ENCODE measurements at regions not wholly inside any gene's neighbourhood (a gene's known extent, or its start where the extent isn't known, plus 50 kb on each side); places are given as distances from the start of the nearest gene placed in this dataset.

DNA sequence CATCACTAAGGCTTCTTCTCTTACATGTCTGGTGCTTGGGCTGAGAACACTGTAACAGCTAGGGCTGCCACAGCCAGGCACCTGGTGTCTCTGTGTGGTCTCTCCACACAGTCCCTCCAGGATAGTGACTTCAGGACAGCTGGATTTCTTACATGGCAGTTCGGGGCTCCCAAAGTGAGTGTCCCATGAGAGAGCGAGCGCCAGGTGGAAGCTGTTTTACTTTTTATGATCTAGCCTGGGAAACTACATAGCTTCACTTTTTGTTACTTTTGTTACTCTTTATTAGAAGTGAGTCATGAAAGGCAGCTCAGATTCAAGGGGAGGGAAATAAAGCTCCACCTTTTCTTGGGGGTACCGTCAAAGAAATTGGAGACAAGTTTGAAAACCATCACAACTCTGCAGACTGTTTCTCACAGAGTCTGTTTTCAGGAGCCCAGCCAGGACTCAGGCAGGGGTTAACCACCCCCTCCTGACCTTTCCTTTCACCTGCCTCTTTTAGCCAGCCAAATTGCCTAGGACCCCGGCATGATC lies 373.0 kb downstream of the MID1IP1 start:
- Histone ChIP-seq H3K27ac (ENCODE audit: low read depth in 2 of 2, low read length in 1 of 2) (no peak overlapping the region; a peak in 1 of 4 replicates), H3K4me2 (no peak overlapping the region), H3K9me2 (no peaks in the 10 kb centered on the region), H3K4me1 (ENCODE audit: control insufficient read depth in 1 of 2, insufficient read depth in 2 of 2, low read depth in 1 of 2, low read length in 1 of 2) (peaks cover 0 to 14% of the 10 kb centered on the region in 2 experiments; a peak in 1 of 4 replicates), H2AFZ (ENCODE audit: low read depth) (no peak overlapping the region), H3K9ac (no peak overlapping the region), H4K20me1 (ENCODE audit: insufficient read depth) (no peaks in the 10 kb centered on the region; the same call in 1 of the 2 replicates), H3F3A (replicated peaks; ENCODE audit: insufficient read depth) (no peaks in the 10 kb centered on the region), H3K9me3 (no peaks in the 10 kb centered on the region), H3K36me3 (replicated peaks in 1 of 2; ENCODE audit: control insufficient read depth in 1 of 2, insufficient read depth in 2 of 2, low read length in 1 of 2) (no peaks in the 10 kb centered on the region), H3K27me3 (ENCODE audit: insufficient read depth) (peaks cover 15% of the 10 kb centered on the region; the same call in 1 of the 2 replicates), H3K79me2 (ENCODE audit: insufficient read depth) (no peaks in the 10 kb centered on the region), H3K4me3 (ENCODE audit: low read depth in 2 of 2, low read length in 1 of 2) (no peak overlapping the region)
- 44% methylated on average over 5 of the region's 5 CpGs for WGBS (ENCODE audit: low lambda C conversion rate)
- ChIA-PET POLR2A (no interaction called here), CTCF (interaction anchor here (0.9 kb wide), 1 partner anchor 22 kb away, joined by 3 read pairs; no protein-coding TSS in a partner anchor)
- TF ChIP-seq SMC3 (IDR thresholded peaks at IDR 0.05; ENCODE audit: low read depth, low read length) = no peak
- TF ChIP-seq, protein P1, sequence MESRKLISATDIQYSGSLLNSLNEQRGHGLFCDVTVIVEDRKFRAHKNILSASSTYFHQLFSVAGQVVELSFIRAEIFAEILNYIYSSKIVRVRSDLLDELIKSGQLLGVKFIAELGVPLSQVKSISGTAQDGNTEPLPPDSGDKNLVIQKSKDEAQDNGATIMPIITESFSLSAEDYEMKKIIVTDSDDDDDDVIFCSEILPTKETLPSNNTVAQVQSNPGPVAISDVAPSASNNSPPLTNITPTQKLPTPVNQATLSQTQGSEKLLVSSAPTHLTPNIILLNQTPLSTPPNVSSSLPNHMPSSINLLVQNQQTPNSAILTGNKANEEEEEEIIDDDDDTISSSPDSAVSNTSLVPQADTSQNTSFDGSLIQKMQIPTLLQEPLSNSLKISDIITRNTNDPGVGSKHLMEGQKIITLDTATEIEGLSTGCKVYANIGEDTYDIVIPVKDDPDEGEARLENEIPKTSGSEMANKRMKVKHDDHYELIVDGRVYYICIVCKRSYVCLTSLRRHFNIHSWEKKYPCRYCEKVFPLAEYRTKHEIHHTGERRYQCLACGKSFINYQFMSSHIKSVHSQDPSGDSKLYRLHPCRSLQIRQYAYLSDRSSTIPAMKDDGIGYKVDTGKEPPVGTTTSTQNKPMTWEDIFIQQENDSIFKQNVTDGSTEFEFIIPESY (IDR thresholded peaks at IDR 0.05; ENCODE audit: borderline replicate concordance, low read depth) = no peak
- no peak for TF ChIP-seq ELF1 (IDR thresholded peaks at IDR 0.05)
- TF ChIP-seq, protein P2, sequence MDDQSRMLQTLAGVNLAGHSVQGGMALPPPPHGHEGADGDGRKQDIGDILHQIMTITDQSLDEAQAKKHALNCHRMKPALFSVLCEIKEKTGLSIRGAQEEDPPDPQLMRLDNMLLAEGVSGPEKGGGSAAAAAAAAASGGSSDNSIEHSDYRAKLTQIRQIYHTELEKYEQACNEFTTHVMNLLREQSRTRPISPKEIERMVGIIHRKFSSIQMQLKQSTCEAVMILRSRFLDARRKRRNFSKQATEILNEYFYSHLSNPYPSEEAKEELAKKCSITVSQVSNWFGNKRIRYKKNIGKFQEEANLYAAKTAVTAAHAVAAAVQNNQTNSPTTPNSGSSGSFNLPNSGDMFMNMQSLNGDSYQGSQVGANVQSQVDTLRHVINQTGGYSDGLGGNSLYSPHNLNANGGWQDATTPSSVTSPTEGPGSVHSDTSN (IDR thresholded peaks at IDR 0.05) = no peak
- no peak for TF ChIP-seq TEAD4 (IDR thresholded peaks at IDR 0.05; ENCODE audit: borderline replicate concordance, insufficient read depth)
- TF ChIP-seq RAD21 (IDR thresholded peaks at IDR 0.05; ENCODE audit: low read length) = no peak
- TF ChIP-seq, protein P3, sequence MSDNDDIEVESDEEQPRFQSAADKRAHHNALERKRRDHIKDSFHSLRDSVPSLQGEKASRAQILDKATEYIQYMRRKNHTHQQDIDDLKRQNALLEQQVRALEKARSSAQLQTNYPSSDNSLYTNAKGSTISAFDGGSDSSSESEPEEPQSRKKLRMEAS (IDR thresholded peaks at IDR 0.05; ENCODE audit: low read depth) = no peak
- TF ChIP-seq CHD2 (IDR thresholded peaks at IDR 0.05; ENCODE audit: low read length, partially characterized antibody) = no peak
- DNase-seq = no peak

DNA sequence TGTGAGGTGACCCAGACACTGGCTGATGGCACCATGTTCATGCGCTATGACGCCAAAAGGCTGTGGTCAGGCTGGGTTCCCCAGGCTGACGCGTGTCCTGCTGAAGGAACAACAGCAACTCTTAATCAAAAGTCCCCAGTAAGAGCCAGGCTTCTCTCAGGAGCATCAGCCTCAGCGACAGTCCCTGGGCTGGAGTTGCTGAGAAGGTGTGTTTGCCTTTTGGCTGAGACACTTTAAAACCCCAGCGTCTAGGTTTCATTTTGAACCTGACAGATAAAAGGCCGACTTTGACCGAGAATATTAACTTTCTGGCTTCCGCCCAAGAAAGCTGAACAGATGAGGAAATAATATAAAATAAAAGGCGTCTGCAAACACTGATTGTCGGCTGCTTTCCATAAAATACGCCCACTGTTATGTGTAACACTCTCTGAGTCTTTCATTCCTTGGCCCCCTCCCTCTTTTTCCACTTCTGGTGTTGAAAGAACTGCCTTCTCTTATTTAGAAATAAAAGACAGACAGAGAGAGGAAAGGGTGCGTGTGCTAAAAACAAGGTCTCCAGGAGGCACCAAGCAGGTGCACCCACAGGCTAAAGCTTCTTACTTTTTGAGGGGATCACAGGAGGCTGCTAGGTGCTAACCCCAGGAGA lies 373.6 kb downstream of the MID1IP1 start:
- CTCF ChIA-PET = interaction anchor here (0.9 kb wide), 1 partner anchor 22 kb away, joined by 3 read pairs; no protein-coding TSS in a partner anchor
- H3K4me1 ChIP-seq (ENCODE audit: control insufficient read depth in 1 of 2, insufficient read depth in 2 of 2, low read depth in 1 of 2, low read length in 1 of 2) = peaks cover 0 to 14% of the 10 kb centered on the region in 2 experiments; a peak in 1 of 4 replicates
- no peaks in the 10 kb centered on the region for H3K36me3 ChIP-seq (replicated peaks in 1 of 2; ENCODE audit: control insufficient read depth in 1 of 2, insufficient read depth in 2 of 2, low read length in 1 of 2)
- no peak overlapping the region for H3K4me2 ChIP-seq
- no peak overlapping the region for H3K4me3 ChIP-seq (ENCODE audit: low read depth in 2 of 2, low read length in 1 of 2)
- no peaks in the 10 kb centered on the region for H3F3A ChIP-seq (replicated peaks; ENCODE audit: insufficient read depth)
- H2AFZ ChIP-seq (ENCODE audit: low read depth) = no peak overlapping the region
- H3K27me3 ChIP-seq (ENCODE audit: insufficient read depth) = peaks cover 15% of the 10 kb centered on the region; the same call in 1 of the 2 replicates
- no peaks in the 10 kb centered on the region for H3K79me2 ChIP-seq (ENCODE audit: insufficient read depth)
- WGBS (ENCODE audit: low lambda C conversion rate) = 24% methylated on average over 12 of the region's 13 CpGs
- H3K9me3 ChIP-seq = no peaks in the 10 kb centered on the region
- H4K20me1 ChIP-seq (ENCODE audit: insufficient read depth) = no peaks in the 10 kb centered on the region; the same call in 1 of the 2 replicates
- no peak overlapping the region for H3K9ac ChIP-seq
- POLR2A ChIA-PET = no interaction called here
- H3K9me2 ChIP-seq = no peaks in the 10 kb centered on the region
- peak overlapping the region in 1 of 2 experiments; percentile 28; a peak in 1 of 4 replicates for H3K27ac ChIP-seq (ENCODE audit: low read depth in 2 of 2, low read length in 1 of 2)
- DNase-seq = no peak
- TF ChIP-seq MXI1 (IDR thresholded peaks at IDR 0.05; ENCODE audit: low read depth, low read length) = no peak
- no peak for TF ChIP-seq SMC3 (IDR thresholded peaks at IDR 0.05; ENCODE audit: low read depth, low read length)
- TF ChIP-seq GATA2 (CRISPR knock-in tag; IDR thresholded peaks at IDR 0.05) = no peak
- TF ChIP-seq NRF1 (IDR thresholded peaks at IDR 0.05; ENCODE audit: low read depth, low read length) = no peak
- TF ChIP-seq TAF1 (IDR thresholded peaks at IDR 0.05; ENCODE audit: borderline replicate concordance, low read depth, low read length) = no peak
- TF ChIP-seq, protein P4, sequence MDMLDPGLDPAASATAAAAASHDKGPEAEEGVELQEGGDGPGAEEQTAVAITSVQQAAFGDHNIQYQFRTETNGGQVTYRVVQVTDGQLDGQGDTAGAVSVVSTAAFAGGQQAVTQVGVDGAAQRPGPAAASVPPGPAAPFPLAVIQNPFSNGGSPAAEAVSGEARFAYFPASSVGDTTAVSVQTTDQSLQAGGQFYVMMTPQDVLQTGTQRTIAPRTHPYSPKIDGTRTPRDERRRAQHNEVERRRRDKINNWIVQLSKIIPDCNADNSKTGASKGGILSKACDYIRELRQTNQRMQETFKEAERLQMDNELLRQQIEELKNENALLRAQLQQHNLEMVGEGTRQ (IDR thresholded peaks at IDR 0.05; ENCODE audit: borderline replicate concordance, low read depth, low read length) = no peak
- TF ChIP-seq RFX5 (IDR thresholded peaks at IDR 0.05; ENCODE audit: low read length) = no peak
- TF ChIP-seq, protein P5, sequence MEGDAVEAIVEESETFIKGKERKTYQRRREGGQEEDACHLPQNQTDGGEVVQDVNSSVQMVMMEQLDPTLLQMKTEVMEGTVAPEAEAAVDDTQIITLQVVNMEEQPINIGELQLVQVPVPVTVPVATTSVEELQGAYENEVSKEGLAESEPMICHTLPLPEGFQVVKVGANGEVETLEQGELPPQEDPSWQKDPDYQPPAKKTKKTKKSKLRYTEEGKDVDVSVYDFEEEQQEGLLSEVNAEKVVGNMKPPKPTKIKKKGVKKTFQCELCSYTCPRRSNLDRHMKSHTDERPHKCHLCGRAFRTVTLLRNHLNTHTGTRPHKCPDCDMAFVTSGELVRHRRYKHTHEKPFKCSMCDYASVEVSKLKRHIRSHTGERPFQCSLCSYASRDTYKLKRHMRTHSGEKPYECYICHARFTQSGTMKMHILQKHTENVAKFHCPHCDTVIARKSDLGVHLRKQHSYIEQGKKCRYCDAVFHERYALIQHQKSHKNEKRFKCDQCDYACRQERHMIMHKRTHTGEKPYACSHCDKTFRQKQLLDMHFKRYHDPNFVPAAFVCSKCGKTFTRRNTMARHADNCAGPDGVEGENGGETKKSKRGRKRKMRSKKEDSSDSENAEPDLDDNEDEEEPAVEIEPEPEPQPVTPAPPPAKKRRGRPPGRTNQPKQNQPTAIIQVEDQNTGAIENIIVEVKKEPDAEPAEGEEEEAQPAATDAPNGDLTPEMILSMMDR (IDR thresholded peaks at IDR 0.05) = no peak
- TF ChIP-seq FOSL2 (IDR thresholded peaks at IDR 0.05; ENCODE audit: borderline replicate concordance, low read depth) = no peak
- TF ChIP-seq, protein P3 (IDR thresholded peaks at IDR 0.05; ENCODE audit: low read depth) = no peak
- TF ChIP-seq JUND (IDR thresholded peaks at IDR 0.05) = no peak
- TF ChIP-seq, protein P6, sequence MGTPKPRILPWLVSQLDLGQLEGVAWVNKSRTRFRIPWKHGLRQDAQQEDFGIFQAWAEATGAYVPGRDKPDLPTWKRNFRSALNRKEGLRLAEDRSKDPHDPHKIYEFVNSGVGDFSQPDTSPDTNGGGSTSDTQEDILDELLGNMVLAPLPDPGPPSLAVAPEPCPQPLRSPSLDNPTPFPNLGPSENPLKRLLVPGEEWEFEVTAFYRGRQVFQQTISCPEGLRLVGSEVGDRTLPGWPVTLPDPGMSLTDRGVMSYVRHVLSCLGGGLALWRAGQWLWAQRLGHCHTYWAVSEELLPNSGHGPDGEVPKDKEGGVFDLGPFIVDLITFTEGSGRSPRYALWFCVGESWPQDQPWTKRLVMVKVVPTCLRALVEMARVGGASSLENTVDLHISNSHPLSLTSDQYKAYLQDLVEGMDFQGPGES (IDR thresholded peaks at IDR 0.05; ENCODE audit: low read depth, low read length) = no peak
- TF ChIP-seq YY1 (IDR thresholded peaks at IDR 0.05; ENCODE audit: low read depth) = no peak
